ENCODE measurements at regions not wholly inside any gene's neighbourhood (a gene's known extent, or its start where the extent isn't known, plus 50 kb on each side); places are given as distances from the start of the nearest gene placed in this dataset.

GRCh38 chr2:118747066-118747465, 100.4 kb downstream of the EN1 start:
- TF ChIP-seq CTCF (IDR thresholded peaks at IDR 0.05; ENCODE audit: low read depth, low read length, poor library complexity, severe bottlenecking): no peak
- TF ChIP-seq EZH2phosphoT487 (IDR thresholded peaks at IDR 0.05; ENCODE audit: borderline replicate concordance, low read length): no peak

Measured in DOHH2 (cell line).